H1 (cell line): ENCODE measurements at regions not wholly inside any gene's neighbourhood (a gene's known extent, or its start where the extent isn't known, plus 50 kb on each side); places are given as distances from the start of the nearest gene placed in this dataset.

Experiments
- CTCF ChIA-PET: fragments of 300-600 bp; sonication (Branson Sonifier 250); formaldehyde crosslinking; loops from one replicate; lab custom pipeline; 2021; ENCODE audit not compliant: partially characterized antibody; lab: Charles Lee
- POLR2A ChIA-PET: fragments of 300-600 bp; sonication (Branson Sonifier 250); formaldehyde crosslinking; loops from one replicate; lab custom pipeline; 2021; ENCODE audit warnings: inconsistent platforms; ENCODE audit not compliant: partially characterized antibody; lab: Charles Lee
- DNase-seq, 2 experiments: peaks; one replicate each; pipeline versions ENCODE4 v3.0.0 to v3.0.0-alpha.2; 2010 to 2022; ENCODE audit warnings: low spot score in 2 of 2, low read depth in 1 of 2, mixed read lengths in 1 of 2
- FAIRE-seq: peaks from 2 replicates; lab custom pipeline; 2011; peaks lifted over from hg19 to GRCh38; lab: Jason Lieb, UNC
- H2AFZ ChIP-seq: 2 replicates; pipeline ENCODE4 v1.8.1; 2012; ENCODE audit warnings: low read length, inconsistent platforms
- H2AK5ac ChIP-seq: 2 replicates; pipeline ENCODE4 v1.6.1; 2013; ENCODE audit warnings: low read depth, low read length
- H2BK120ac ChIP-seq: replicated peaks from 2 replicates; pipeline ENCODE3; 2013; ENCODE audit warnings: low read depth, low read length, inconsistent platforms
- H2BK12ac ChIP-seq: 2 replicates; pipeline ENCODE4 v1.6.1; 2013; ENCODE audit warnings: low read depth, low read length
- H2BK15ac ChIP-seq: 2 replicates; pipeline ENCODE4 v1.6.1; 2013; ENCODE audit warnings: low read length
- H2BK20ac ChIP-seq: 2 replicates; pipeline ENCODE4 v1.6.1; 2013; ENCODE audit warnings: low read length
- H2BK5ac ChIP-seq: 2 replicates; pipeline ENCODE4 v1.6.1; 2013; ENCODE audit warnings: low read depth, low read length
- H3K14ac ChIP-seq: 2 replicates; pipeline ENCODE4 v1.6.1; 2013; ENCODE audit warnings: inconsistent platforms; ENCODE audit not compliant: insufficient read length
- H3K18ac ChIP-seq: 2 replicates; pipeline ENCODE4 v1.6.1; 2013; ENCODE audit warnings: low read length; ENCODE audit errors: extremely low read depth
- H3K23ac ChIP-seq: 2 replicates; pipeline ENCODE4 v1.6.1; 2013; ENCODE audit warnings: inconsistent platforms; ENCODE audit not compliant: insufficient read length
- H3K23me2 ChIP-seq: 2 replicates; pipeline ENCODE4 v1.6.1; 2013; ENCODE audit warnings: low read depth, low read length
- H3K27ac ChIP-seq: 2 replicates; pipeline ENCODE4 v1.6.1; 2011; ENCODE audit warnings: low read depth, low read length, inconsistent platforms
- H3K27me3 ChIP-seq, 4 experiments: replicated peaks in 1 of 4; 1 replicate in 1 of 4; 2 replicates in 3 of 4; pipeline versions ENCODE4 v1.6.1 to v1.8.1; 2011 to 2013; ENCODE audit warnings: low read length in 3 of 4, mild to moderate bottlenecking in 3 of 4, inconsistent platforms in 2 of 4, mixed read lengths in 2 of 4, moderate library complexity in 1 of 4; ENCODE audit not compliant: control insufficient read depth in 3 of 4, insufficient read depth in 3 of 4; ENCODE audit errors: extremely low read depth in 1 of 4
- H3K36me3 ChIP-seq, 4 experiments: 2 replicates each; pipeline versions ENCODE4 v1.6.1 to v1.8.1; 2011 to 2013; ENCODE audit warnings: mild to moderate bottlenecking in 4 of 4, low read length in 3 of 4, moderate library complexity in 2 of 4, control low read depth in 1 of 4, inconsistent platforms in 1 of 4; ENCODE audit not compliant: insufficient read depth in 4 of 4, control insufficient read depth in 2 of 4
- H3K4ac ChIP-seq: replicated peaks from 2 replicates; pipeline ENCODE3; 2013; ENCODE audit warnings: low read length, low read depth, mixed read lengths, inconsistent platforms; ENCODE audit not compliant: insufficient read length
- H3K4me1 ChIP-seq, 4 experiments: replicated peaks in 1 of 4; 1 replicate in 1 of 4; 2 replicates in 3 of 4; pipeline versions ENCODE4 v1.6.1 to v1.8.1; 2011 to 2013; ENCODE audit warnings: low read length in 3 of 4, inconsistent platforms in 2 of 4, mixed read lengths in 1 of 4; ENCODE audit not compliant: insufficient read depth in 4 of 4, control insufficient read depth in 3 of 4
- H3K4me2 ChIP-seq, 2 experiments: 2 replicates each; pipeline versions ENCODE4 v1.6.1 to v1.8.1; 2011 to 2013; ENCODE audit warnings: low read depth in 2 of 2, low read length in 2 of 2, control low read depth in 1 of 2, inconsistent platforms in 1 of 2, mild to moderate bottlenecking in 1 of 2; ENCODE audit not compliant: insufficient read depth in 1 of 2
- H3K4me3 ChIP-seq, 4 experiments: fragments of 200-600, 300-600 bp in 1 of 4; sonication (generic), shearing (Covaris generic), sonication (Bioruptor Twin) in 1 of 4; 2 replicates each; pipeline versions ENCODE4 v1.5.1 to v1.8.1; 2011 to 2016; ENCODE audit warnings: low read length in 4 of 4, low read depth in 3 of 4, control low read depth in 2 of 4, inconsistent platforms in 2 of 4, mild to moderate bottlenecking in 2 of 4, mixed read lengths in 1 of 4, moderate library complexity in 1 of 4; ENCODE audit not compliant: insufficient read depth in 2 of 4; ENCODE audit errors: extremely low read depth in 1 of 4
- H3K56ac ChIP-seq: replicated peaks from 2 replicates; pipeline ENCODE3; 2013; ENCODE audit warnings: low read depth, mild to moderate bottlenecking, mixed read lengths, low read length, inconsistent platforms; ENCODE audit not compliant: insufficient read length
- H3K79me1 ChIP-seq: 2 replicates; pipeline ENCODE4 v1.6.1; 2013; ENCODE audit warnings: low read depth, low read length, control low read depth
- H3K79me2 ChIP-seq, 2 experiments: 2 replicates each; pipeline versions ENCODE4 v1.6.1 to v1.8.1; 2012 to 2013; ENCODE audit warnings: low read length in 2 of 2, mild to moderate bottlenecking in 2 of 2, inconsistent platforms in 1 of 2; ENCODE audit not compliant: insufficient read depth in 2 of 2, control insufficient read depth in 1 of 2
- H3K9ac ChIP-seq, 4 experiments: replicated peaks in 1 of 4; 1 replicate in 1 of 4; 2 replicates in 3 of 4; pipeline versions ENCODE4 v1.6.1 to v1.8.1; 2011 to 2013; ENCODE audit warnings: low read depth in 3 of 4, low read length in 3 of 4, control low read depth in 2 of 4, mild to moderate bottlenecking in 2 of 4, moderate library complexity in 2 of 4, inconsistent platforms in 1 of 4; ENCODE audit errors: extremely low read depth in 1 of 4
- H3K9me3 ChIP-seq, 2 experiments: 2 replicates each; pipeline versions ENCODE4 v1.6.1 to v1.8.1; 2012 to 2013; ENCODE audit warnings: mild to moderate bottlenecking in 2 of 2, moderate library complexity in 2 of 2, control low read depth in 1 of 2, inconsistent platforms in 1 of 2, low read depth in 1 of 2, low read length in 1 of 2, mixed read lengths in 1 of 2; ENCODE audit not compliant: insufficient read depth in 2 of 2
- H4K20me1 ChIP-seq, 2 experiments: replicated peaks in 1 of 2; 2 replicates each; pipeline versions ENCODE3 to v1.8.1; 2011 to 2013; ENCODE audit warnings: inconsistent platforms in 2 of 2, low read length in 2 of 2, mild to moderate bottlenecking in 1 of 2; ENCODE audit not compliant: insufficient read depth in 2 of 2, control insufficient read depth in 1 of 2
- H4K5ac ChIP-seq: 2 replicates; pipeline ENCODE4 v1.6.1; 2013; ENCODE audit warnings: low read length, low read depth, mixed read lengths, inconsistent platforms; ENCODE audit not compliant: insufficient read length
- H4K8ac ChIP-seq: 2 replicates; pipeline ENCODE4 v1.8.0; 2013; ENCODE audit warnings: mild to moderate bottlenecking, moderate library complexity, low read length, inconsistent platforms; ENCODE audit not compliant: insufficient read depth; ENCODE audit errors: extremely low read depth
- H4K91ac ChIP-seq: replicated peaks from 2 replicates; pipeline ENCODE3; 2013; ENCODE audit warnings: low read length, mixed read lengths, inconsistent platforms; ENCODE audit not compliant: insufficient read length
- POLR2A ChIP-seq, 2 experiments: IDR thresholded peaks; 1 replicate in 1 of 2; 2 replicates in 1 of 2; pipeline ENCODE4 v1.6.1; 2011; ENCODE audit warnings: low read depth in 2 of 2, low read length in 2 of 2, mild to moderate bottlenecking in 2 of 2; ENCODE audit errors: control extremely low read depth in 1 of 2
- TAF1 ChIP-seq: IDR thresholded peaks from 2 replicates; pipeline ENCODE4 v1.6.1; 2011; ENCODE audit warnings: mild to moderate bottlenecking, low read depth, low read length
- WGBS, 2 experiments: shearing (Covaris generic) in 1 of 2; methylation state at CpG; one replicate each; pipeline versions ENCODE4 v1.1.6 to v1.1.7; 2013 to 2015; ENCODE audit warnings: low lambda C conversion rate in 2 of 2, mixed read lengths in 2 of 2, inconsistent platforms in 1 of 2, low coverage in 1 of 2, missing lambda C conversion rate in 1 of 2; ENCODE audit not compliant: insufficient replicate concordance in 2 of 2, insufficient coverage in 1 of 2, insufficient read length in 1 of 2; ENCODE audit errors: extremely low coverage in 1 of 2, missing lambda C conversion rate in 1 of 2; 5-methylcytosine and 5-hydroxymethylcytosine counted together
- TF ChIP-seq, protein P1 (sequence below), 3 experiments: IDR thresholded peaks; 1 replicate in 2 of 3; 2 replicates in 1 of 3; pipeline versions ENCODE4 v1.5.1 to v1.6.1; 2011; ENCODE audit warnings: low read length in 3 of 3, mild to moderate bottlenecking in 3 of 3, inconsistent platforms in 2 of 3, low read depth in 1 of 3, moderate library complexity in 1 of 3; ENCODE audit not compliant: insufficient read depth in 1 of 3; ENCODE audit errors: control extremely low read depth in 1 of 3

DNA sequence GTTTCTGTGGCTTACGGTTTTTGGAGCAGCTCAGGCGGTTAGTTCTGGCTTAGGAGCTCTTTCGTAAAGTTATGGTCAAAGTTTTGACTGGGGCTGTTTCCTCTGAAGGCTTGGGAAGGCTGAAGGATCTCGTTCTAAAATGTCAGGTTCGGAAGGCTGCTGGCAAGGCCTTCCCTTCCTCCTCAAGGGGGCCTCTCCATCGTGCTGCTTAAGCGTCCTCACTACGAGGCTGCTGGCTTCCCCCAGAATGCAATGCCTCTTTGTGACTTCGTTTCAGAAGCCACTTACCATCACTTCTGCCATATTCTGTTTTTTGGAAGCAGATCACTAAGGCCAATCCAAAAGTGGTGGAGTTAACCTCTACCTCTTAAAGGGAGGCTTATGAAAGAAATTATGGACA, 1196.4 kb upstream of the TENM3 start:
- Histone ChIP-seq H3K27me3 (no peaks in the 10 kb centered on the region), H3K9ac (no peak overlapping the region), H3K4me1 (no peaks in the 10 kb centered on the region), H4K20me1 (no peaks in the 10 kb centered on the region), H3K9me3 (no peaks in the 10 kb centered on the region), H3K4me3 (no peak overlapping the region), H4K5ac (no peak overlapping the region), H4K8ac (no peak overlapping the region), H3K23ac (no peak overlapping the region), H4K91ac (no peak overlapping the region), H3K27ac (no peak overlapping the region), H3K18ac (no peak overlapping the region), H2BK5ac (no peak overlapping the region), H3K56ac (no peak overlapping the region), H3K4me2 (no peak overlapping the region), H2AFZ (0 out of 2 replicates have a peak overlapping the region, but pooled peaks have one; percentile 65), H3K79me1 (no peaks in the 10 kb centered on the region), H2BK12ac (no peak overlapping the region), H3K4ac (no peak overlapping the region), H2BK20ac (no peak overlapping the region), H3K36me3 (no peaks in the 10 kb centered on the region), H2AK5ac (no peak overlapping the region), H2BK15ac (no peak overlapping the region), H3K14ac (no peak overlapping the region), H2BK120ac (no peak overlapping the region), H3K23me2 (no peaks in the 10 kb centered on the region), H3K79me2 (no peaks in the 10 kb centered on the region)
- ChIA-PET POLR2A (no interaction called here), CTCF (interaction anchor here (1.3 to 1.6 kb wide), 2 partner anchors 10 to 93 kb away, joined by 3 to 4 read pairs; no protein-coding TSS in a partner anchor)
- FAIRE-seq = peak; percentile 36
- DNase-seq = no peak
- 81% methylated on average over 9 of the region's 9 CpGs; no CpG with 5 or more reads in 1 of the 2 experiments for WGBS, 2 experiments
- TF ChIP-seq POLR2A (IDR thresholded peaks at IDR 0.05; ENCODE audit: control extremely low read depth in 1 of 2, low read depth in 2 of 2, low read length in 2 of 2) = no peak
- TF ChIP-seq TAF1 = no peak
- TF ChIP-seq, protein P1, sequence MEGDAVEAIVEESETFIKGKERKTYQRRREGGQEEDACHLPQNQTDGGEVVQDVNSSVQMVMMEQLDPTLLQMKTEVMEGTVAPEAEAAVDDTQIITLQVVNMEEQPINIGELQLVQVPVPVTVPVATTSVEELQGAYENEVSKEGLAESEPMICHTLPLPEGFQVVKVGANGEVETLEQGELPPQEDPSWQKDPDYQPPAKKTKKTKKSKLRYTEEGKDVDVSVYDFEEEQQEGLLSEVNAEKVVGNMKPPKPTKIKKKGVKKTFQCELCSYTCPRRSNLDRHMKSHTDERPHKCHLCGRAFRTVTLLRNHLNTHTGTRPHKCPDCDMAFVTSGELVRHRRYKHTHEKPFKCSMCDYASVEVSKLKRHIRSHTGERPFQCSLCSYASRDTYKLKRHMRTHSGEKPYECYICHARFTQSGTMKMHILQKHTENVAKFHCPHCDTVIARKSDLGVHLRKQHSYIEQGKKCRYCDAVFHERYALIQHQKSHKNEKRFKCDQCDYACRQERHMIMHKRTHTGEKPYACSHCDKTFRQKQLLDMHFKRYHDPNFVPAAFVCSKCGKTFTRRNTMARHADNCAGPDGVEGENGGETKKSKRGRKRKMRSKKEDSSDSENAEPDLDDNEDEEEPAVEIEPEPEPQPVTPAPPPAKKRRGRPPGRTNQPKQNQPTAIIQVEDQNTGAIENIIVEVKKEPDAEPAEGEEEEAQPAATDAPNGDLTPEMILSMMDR (IDR thresholded peaks at IDR 0.05; ENCODE audit: control extremely low read depth in 1 of 3, insufficient read depth in 1 of 3, low read depth in 1 of 3, low read length in 3 of 3) = peak in 1 of 3 experiments; percentile 11; a peak in 1 of 4 replicates
